ENCODE measurements at regions not wholly inside any gene's neighbourhood (a gene's known extent, or its start where the extent isn't known, plus 50 kb on each side); places are given as distances from the start of the nearest gene placed in this dataset.

DNA sequence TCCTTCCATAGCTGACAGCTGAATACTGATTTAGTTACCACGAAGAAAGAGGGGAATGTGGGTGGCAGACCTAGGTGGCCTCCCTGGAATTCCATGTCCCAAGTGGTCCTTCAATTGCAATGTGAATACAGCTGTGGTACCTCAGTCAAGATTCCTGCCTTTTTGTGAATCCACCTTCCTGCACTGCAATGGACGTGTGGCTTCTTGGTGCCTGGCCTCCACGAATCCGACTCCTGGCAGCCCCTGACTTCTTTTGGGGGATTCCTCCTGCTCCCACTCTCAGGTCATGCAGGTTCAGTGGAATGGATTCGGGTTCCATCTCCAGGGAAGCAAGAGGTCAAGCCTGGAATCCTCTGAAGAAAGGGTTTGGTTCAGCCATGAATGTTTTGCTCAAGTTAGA, 117.8 kb downstream of the DACT2 start:
- H3K9me3 Mint-ChIP-seq: peaks cover 0 to 9% of the 10 kb centered on the region in 2 experiments; a peak in 2 of 5 replicates
- no CpG with 5 or more reads among the region's 5 CpGs for WGBS (ENCODE audit: extremely low coverage, insufficient read length, low lambda C conversion rate)
- H4K20me1 ChIP-seq (ENCODE audit: control insufficient read depth, insufficient read depth, insufficient read length): no peaks in the 10 kb centered on the region

More for the DNA sequence above, 117.8 kb downstream of the DACT2 start:
- Mint-ChIP-seq H3K4me3 (no peak overlapping the region), H3K27ac (no peak overlapping the region), H3K27me3 (ENCODE audit: low read depth) (peaks cover 23% of the 10 kb centered on the region), H3K36me3 (ENCODE audit: insufficient read depth in 1 of 3, low read depth in 3 of 3) (no peaks in the 10 kb centered on the region; a peak in 1 of 7 replicates), H3K4me1 (peaks cover 9 to 18% of the 10 kb centered on the region in 2 experiments)
- Histone ChIP-seq H3K9me3 (ENCODE audit: control insufficient read depth, low read depth, low read length) (no peaks in the 10 kb centered on the region), H2AK5ac (ENCODE audit: insufficient read length, low read length) (no peak overlapping the region), H3T11ph (ENCODE audit: low read length) (no peak overlapping the region), H3K79me1 (ENCODE audit: insufficient read depth, low read depth, low read length, poor library complexity, severe bottlenecking) (no peaks in the 10 kb centered on the region), H3K18ac (ENCODE audit: insufficient read length, low read depth, low read length) (no peak overlapping the region), H2BK120ac (ENCODE audit: low read depth, low read length, poor library complexity, severe bottlenecking) (no peak overlapping the region), H2AFZ (ENCODE audit: low read length) (no peak overlapping the region), H3K14ac (ENCODE audit: insufficient read depth, low read length) (no peak overlapping the region), H2BK20ac (ENCODE audit: low read depth, low read length, poor library complexity, severe bottlenecking) (no peak overlapping the region), H3K27ac (ENCODE audit: insufficient read length, low read depth, low read length) (no peak overlapping the region), H2BK5ac (ENCODE audit: insufficient read length, low read length) (no peak overlapping the region), H3K9ac (ENCODE audit: extremely low read depth, insufficient read length, low read length) (no peak overlapping the region), H3K56ac (ENCODE audit: insufficient read length, low read depth, low read length) (no peak overlapping the region), H3K23me2 (ENCODE audit: insufficient read length, low read depth, low read length, poor library complexity, severe bottlenecking) (peaks cover 2% of the 10 kb centered on the region), H3K4me1 (ENCODE audit: insufficient read depth, low read length) (no peaks in the 10 kb centered on the region), H3K4ac (ENCODE audit: low read depth, low read length) (no peak overlapping the region), H4K8ac (replicated peaks; ENCODE audit: insufficient read length, low read depth, low read length) (no peak overlapping the region), H3K79me2 (ENCODE audit: insufficient read depth, low read length) (no peaks in the 10 kb centered on the region), H3K27me3 (ENCODE audit: insufficient read depth, low read length) (no peaks in the 10 kb centered on the region), H4K5ac (ENCODE audit: insufficient read length, low read depth, low read length) (no peak overlapping the region), H4K91ac (ENCODE audit: insufficient read length, low read depth, low read length) (no peak overlapping the region), H2BK12ac (ENCODE audit: insufficient read length, low read depth, low read length) (no peak overlapping the region), H3K4me2 (ENCODE audit: insufficient read depth, insufficient read length, low read length) (no peak overlapping the region), H3K23ac (ENCODE audit: insufficient read length, low read depth, low read length) (no peak overlapping the region), H2BK15ac (ENCODE audit: low read depth, low read length) (no peak overlapping the region)
- no peak for DNase-seq
- TF ChIP-seq, protein P1, sequence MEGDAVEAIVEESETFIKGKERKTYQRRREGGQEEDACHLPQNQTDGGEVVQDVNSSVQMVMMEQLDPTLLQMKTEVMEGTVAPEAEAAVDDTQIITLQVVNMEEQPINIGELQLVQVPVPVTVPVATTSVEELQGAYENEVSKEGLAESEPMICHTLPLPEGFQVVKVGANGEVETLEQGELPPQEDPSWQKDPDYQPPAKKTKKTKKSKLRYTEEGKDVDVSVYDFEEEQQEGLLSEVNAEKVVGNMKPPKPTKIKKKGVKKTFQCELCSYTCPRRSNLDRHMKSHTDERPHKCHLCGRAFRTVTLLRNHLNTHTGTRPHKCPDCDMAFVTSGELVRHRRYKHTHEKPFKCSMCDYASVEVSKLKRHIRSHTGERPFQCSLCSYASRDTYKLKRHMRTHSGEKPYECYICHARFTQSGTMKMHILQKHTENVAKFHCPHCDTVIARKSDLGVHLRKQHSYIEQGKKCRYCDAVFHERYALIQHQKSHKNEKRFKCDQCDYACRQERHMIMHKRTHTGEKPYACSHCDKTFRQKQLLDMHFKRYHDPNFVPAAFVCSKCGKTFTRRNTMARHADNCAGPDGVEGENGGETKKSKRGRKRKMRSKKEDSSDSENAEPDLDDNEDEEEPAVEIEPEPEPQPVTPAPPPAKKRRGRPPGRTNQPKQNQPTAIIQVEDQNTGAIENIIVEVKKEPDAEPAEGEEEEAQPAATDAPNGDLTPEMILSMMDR (conservative IDR thresholded peaks at IDR 0.05): no peak
